ENCODE measurements at regions not wholly inside any gene's neighbourhood (a gene's known extent, or its start where the extent isn't known, plus 50 kb on each side); places are given as distances from the start of the nearest gene placed in this dataset.

GRCh38 chr13:84445776-84446175, 563.5 kb upstream of the SLITRK1 start:
- intact Hi-C loops (cut with DNase I): no loop called here
- H3K27ac ChIP-seq: no peak overlapping the region
- no peaks in the 10 kb centered on the region for H3K36me3 ChIP-seq
- no peak for ATAC-seq
- no peak for TF ChIP-seq CTCF (IDR thresholded peaks at IDR 0.05)
- no peaks in the 10 kb centered on the region for H3K9me3 ChIP-seq
- no peak for DNase-seq
- H3K4me1 ChIP-seq: no peaks in the 10 kb centered on the region
- H3K27me3 ChIP-seq (ENCODE audit: low read depth): no peaks in the 10 kb centered on the region
- H3K4me3 ChIP-seq: no peak overlapping the region

GRCh38 chr13:84443463-84443862, 561.2 kb upstream of the SLITRK1 start:
- Histone ChIP-seq H3K27ac (no peak overlapping the region), H3K36me3 (no peaks in the 10 kb centered on the region), H3K9me3 (no peaks in the 10 kb centered on the region), H3K27me3 (ENCODE audit: low read depth) (no peaks in the 10 kb centered on the region), H3K4me1 (no peaks in the 10 kb centered on the region), H3K4me3 (no peak overlapping the region)
- TF ChIP-seq CTCF (IDR thresholded peaks at IDR 0.05): no peak
- ATAC-seq (no peak), DNase-seq (no peak)
- intact Hi-C loops (cut with DNase I): no loop called here

- no peaks in the 10 kb centered on the region for H3K27me3 ChIP-seq (ENCODE audit: low read depth)
- H3K9me3 ChIP-seq: no peaks in the 10 kb centered on the region
- no peak overlapping the region for H3K27ac ChIP-seq
- no peaks in the 10 kb centered on the region for H3K4me1 ChIP-seq
- DNase-seq: no peak
- intact Hi-C loops (cut with DNase I): no loop called here
- no peak for ATAC-seq
- no peaks in the 10 kb centered on the region for H3K36me3 ChIP-seq
- TF ChIP-seq CTCF (IDR thresholded peaks at IDR 0.05): no peak
- no peak overlapping the region for H3K4me3 ChIP-seq
Measured at GRCh38 chr13:84439108-84439507, 556.8 kb upstream of the SLITRK1 start.

GRCh38 chr13:84433024-84433423, 550.8 kb upstream of the SLITRK1 start:
- intact Hi-C loops (cut with DNase I): no loop called here
- no peak for TF ChIP-seq CTCF (IDR thresholded peaks at IDR 0.05)
- Histone ChIP-seq H3K36me3 (no peaks in the 10 kb centered on the region), H3K27me3 (ENCODE audit: low read depth) (no peaks in the 10 kb centered on the region), H3K9me3 (no peaks in the 10 kb centered on the region), H3K4me3 (no peak overlapping the region), H3K27ac (no peak overlapping the region), H3K4me1 (no peaks in the 10 kb centered on the region)
- DNase-seq: no peak
- ATAC-seq: no peak

GRCh38 chr13:84431646-84432045, 549.4 kb upstream of the SLITRK1 start:
- ATAC-seq (no peak), DNase-seq (no peak)
- Histone ChIP-seq H3K4me1 (no peaks in the 10 kb centered on the region), H3K4me3 (no peak overlapping the region), H3K27me3 (ENCODE audit: low read depth) (no peaks in the 10 kb centered on the region), H3K36me3 (no peaks in the 10 kb centered on the region), H3K27ac (no peak overlapping the region), H3K9me3 (no peaks in the 10 kb centered on the region)
- TF ChIP-seq CTCF (IDR thresholded peaks at IDR 0.05): no peak
- intact Hi-C loops (cut with DNase I): no loop called here

GRCh38 chr13:84430446-84430845, 548.2 kb upstream of the SLITRK1 start:
- Histone ChIP-seq H3K27ac (no peak overlapping the region), H3K4me3 (no peak overlapping the region), H3K27me3 (ENCODE audit: low read depth) (no peaks in the 10 kb centered on the region), H3K9me3 (no peaks in the 10 kb centered on the region), H3K36me3 (no peaks in the 10 kb centered on the region), H3K4me1 (no peaks in the 10 kb centered on the region)
- ATAC-seq: no peak
- intact Hi-C loops (cut with DNase I): no loop called here
- no peak for DNase-seq
- no peak for TF ChIP-seq CTCF (IDR thresholded peaks at IDR 0.05)
